GM23338 (cell line): ENCODE measurements at regions not wholly inside any gene's neighbourhood (a gene's known extent, or its start where the extent isn't known, plus 50 kb on each side); places are given as distances from the start of the nearest gene placed in this dataset.

Source experiments
- CREB1 ChIP-seq: fragments of 250-450 bp; sonication (Bioruptor Pico); IDR thresholded peaks from 2 replicates; pipeline ENCODE4 v1.5.0; 2020; ENCODE audit warnings: low read depth, mild to moderate bottlenecking, moderate library complexity
- CTCF ChIP-seq, 2 experiments: fragments of 200-600 bp in 1 of 2; sonication (generic) in 1 of 2; conservative IDR thresholded peaks; 2 replicates each; pipeline versions ENCODE4 v1.5.1 to v1.6.1; 2016 to 2017; ENCODE audit warnings: antibody characterized with exemption in 2 of 2, low read depth in 2 of 2, mild to moderate bottlenecking in 2 of 2, moderate library complexity in 1 of 2
- EZH2 ChIP-seq: fragments of 200-600 bp; sonication (generic); IDR thresholded peaks from one replicate; pipeline ENCODE4 v1.8.0; 2017; ENCODE audit warnings: antibody characterized with exemption, mild to moderate bottlenecking, low read depth; ENCODE audit not compliant: unreplicated experiment
- EZH2phosphoT487 ChIP-seq: fragments of 200-600 bp; sonication (generic); IDR thresholded peaks from one replicate; pipeline ENCODE4 v1.8.1; 2018; ENCODE audit warnings: antibody characterized with exemption; ENCODE audit not compliant: unreplicated experiment
- JUNB ChIP-seq: IDR thresholded peaks from one replicate; pipeline ENCODE4 v1.6.1; 2016; ENCODE audit warnings: antibody characterized with exemption; ENCODE audit not compliant: unreplicated experiment
- POLR2AphosphoS5 ChIP-seq: IDR thresholded peaks from 2 replicates; pipeline ENCODE4 v1.6.1; 2016; ENCODE audit warnings: antibody characterized with exemption, low read depth
- STAT1 ChIP-seq: IDR thresholded peaks from one replicate; pipeline ENCODE4 v1.6.1; 2016; ENCODE audit warnings: antibody characterized with exemption; ENCODE audit not compliant: unreplicated experiment
- ZNF331 ChIP-seq: fragments of 250-450 bp; sonication (Bioruptor Pico); IDR thresholded peaks from 2 replicates; pipeline ENCODE4 v1.5.0; 2020; ENCODE audit warnings: low read depth, mild to moderate bottlenecking, moderate library complexity
- TF ChIP-seq, protein P1 (sequence below): IDR thresholded peaks from one replicate; pipeline ENCODE4 v1.6.1; 2018; ENCODE audit warnings: antibody characterized with exemption; ENCODE audit not compliant: unreplicated experiment

GRCh38 chr12:28941248-28941647 is 207.8 kb upstream of the FAR2 start:
- TF ChIP-seq CTCF (conservative IDR thresholded peaks at IDR 0.05; ENCODE audit: low read depth in 2 of 2) (no peak), EZH2 (no peak), POLR2AphosphoS5 (no peak), CREB1 (CRISPR knock-in tag) (no peak), EZH2phosphoT487 (no peak), JUNB (no peak), STAT1 (no peak), ZNF331 (no peak)
- TF ChIP-seq, protein P1, sequence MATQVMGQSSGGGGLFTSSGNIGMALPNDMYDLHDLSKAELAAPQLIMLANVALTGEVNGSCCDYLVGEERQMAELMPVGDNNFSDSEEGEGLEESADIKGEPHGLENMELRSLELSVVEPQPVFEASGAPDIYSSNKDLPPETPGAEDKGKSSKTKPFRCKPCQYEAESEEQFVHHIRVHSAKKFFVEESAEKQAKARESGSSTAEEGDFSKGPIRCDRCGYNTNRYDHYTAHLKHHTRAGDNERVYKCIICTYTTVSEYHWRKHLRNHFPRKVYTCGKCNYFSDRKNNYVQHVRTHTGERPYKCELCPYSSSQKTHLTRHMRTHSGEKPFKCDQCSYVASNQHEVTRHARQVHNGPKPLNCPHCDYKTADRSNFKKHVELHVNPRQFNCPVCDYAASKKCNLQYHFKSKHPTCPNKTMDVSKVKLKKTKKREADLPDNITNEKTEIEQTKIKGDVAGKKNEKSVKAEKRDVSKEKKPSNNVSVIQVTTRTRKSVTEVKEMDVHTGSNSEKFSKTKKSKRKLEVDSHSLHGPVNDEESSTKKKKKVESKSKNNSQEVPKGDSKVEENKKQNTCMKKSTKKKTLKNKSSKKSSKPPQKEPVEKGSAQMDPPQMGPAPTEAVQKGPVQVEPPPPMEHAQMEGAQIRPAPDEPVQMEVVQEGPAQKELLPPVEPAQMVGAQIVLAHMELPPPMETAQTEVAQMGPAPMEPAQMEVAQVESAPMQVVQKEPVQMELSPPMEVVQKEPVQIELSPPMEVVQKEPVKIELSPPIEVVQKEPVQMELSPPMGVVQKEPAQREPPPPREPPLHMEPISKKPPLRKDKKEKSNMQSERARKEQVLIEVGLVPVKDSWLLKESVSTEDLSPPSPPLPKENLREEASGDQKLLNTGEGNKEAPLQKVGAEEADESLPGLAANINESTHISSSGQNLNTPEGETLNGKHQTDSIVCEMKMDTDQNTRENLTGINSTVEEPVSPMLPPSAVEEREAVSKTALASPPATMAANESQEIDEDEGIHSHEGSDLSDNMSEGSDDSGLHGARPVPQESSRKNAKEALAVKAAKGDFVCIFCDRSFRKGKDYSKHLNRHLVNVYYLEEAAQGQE = no peak
